ENCODE measurements at regions not wholly inside any gene's neighbourhood (a gene's known extent, or its start where the extent isn't known, plus 50 kb on each side); places are given as distances from the start of the nearest gene placed in this dataset.
"Not testable (repeated sequence)": the region's sequence is repeated elsewhere in the genome, so short reads cannot be mapped to it uniquely, and the experiment has no call there.

DNA sequence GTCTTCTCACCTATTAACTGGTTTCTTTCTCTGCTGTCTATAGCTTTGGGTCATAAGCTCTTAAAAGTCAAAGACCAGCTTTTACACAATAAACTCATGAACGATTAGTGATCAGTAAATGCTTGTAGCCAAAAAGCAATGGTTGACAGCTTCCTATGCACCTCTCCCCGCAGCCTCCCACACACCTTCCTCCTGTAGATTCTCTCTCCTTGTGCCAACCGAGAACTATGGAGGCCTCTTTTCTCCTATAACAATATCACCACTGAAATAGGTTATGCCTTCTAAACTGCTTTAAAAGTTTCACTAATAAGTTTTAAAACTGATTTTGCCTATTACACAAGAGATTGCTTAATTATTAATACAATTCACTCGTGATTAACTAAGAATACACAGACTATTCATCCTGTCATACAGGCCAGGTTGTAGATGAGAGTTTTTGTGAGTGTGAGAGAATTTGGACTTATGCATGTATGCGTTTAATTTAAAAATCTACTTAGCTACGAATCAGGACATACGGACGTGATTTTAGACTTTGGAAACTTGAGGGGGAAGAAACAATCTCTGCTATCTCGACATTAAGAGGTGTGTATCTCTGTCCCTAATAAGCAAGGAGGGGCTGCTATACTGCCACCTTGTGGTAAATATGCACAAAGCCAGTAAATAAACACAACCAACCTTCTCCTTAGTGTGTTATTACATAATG lies 229.1 kb upstream of the RBBP8 start:
- peak; percentile 66 for DNase-seq (ENCODE audit: low read depth)
- H3K9me3 ChIP-seq (ENCODE audit: control insufficient read depth, low read length), result no peaks in the 10 kb centered on the region
- H3K36me3 ChIP-seq (ENCODE audit: control insufficient read depth, insufficient read depth, low read length, severe bottlenecking), result no peaks in the 10 kb centered on the region

DNA sequence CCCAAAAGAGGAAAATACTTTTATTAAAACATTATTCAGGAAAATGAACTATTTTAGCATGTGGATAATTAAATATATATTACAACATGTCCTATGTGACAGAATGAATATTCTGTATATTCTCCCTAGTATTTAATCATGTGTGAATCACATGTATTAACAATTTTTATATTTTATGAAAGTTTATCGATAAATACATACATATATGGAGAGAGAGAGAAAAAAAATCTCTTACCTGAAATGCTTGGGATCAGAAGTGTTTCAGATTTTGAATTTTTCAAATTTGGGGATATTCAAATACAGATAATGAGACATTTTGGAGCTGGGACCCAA lies 228.6 kb upstream of the RBBP8 start:
- DNase-seq (ENCODE audit: low read depth), result no peak
- H3K27me3 ChIP-seq (replicated peaks; ENCODE audit: control insufficient read depth, insufficient read depth, low read length), result no peaks in the 10 kb centered on the region
- no peaks in the 10 kb centered on the region for H3K36me3 ChIP-seq (ENCODE audit: control insufficient read depth, insufficient read depth, low read length, severe bottlenecking)
- H3K9ac ChIP-seq (ENCODE audit: low read length), result no peak overlapping the region
- peaks cover 33% of the 10 kb centered on the region for H3K4me1 ChIP-seq (ENCODE audit: control insufficient read depth, insufficient read depth, low read length)
- no peak overlapping the region for H3K4me3 ChIP-seq (ENCODE audit: low read length)
- H3K9me3 ChIP-seq (ENCODE audit: control insufficient read depth, low read length), result no peaks in the 10 kb centered on the region

More for the DNA sequence above, 229.1 kb upstream of the RBBP8 start:
- no peaks in the 10 kb centered on the region for H3K27me3 ChIP-seq (replicated peaks; ENCODE audit: control insufficient read depth, insufficient read depth, low read length)
- H3K4me1 ChIP-seq (ENCODE audit: control insufficient read depth, insufficient read depth, low read length), result peaks cover 31% of the 10 kb centered on the region
- no peak overlapping the region for H3K4me3 ChIP-seq (ENCODE audit: low read length)
- no peak overlapping the region for H3K9ac ChIP-seq (ENCODE audit: low read length)

DNA sequence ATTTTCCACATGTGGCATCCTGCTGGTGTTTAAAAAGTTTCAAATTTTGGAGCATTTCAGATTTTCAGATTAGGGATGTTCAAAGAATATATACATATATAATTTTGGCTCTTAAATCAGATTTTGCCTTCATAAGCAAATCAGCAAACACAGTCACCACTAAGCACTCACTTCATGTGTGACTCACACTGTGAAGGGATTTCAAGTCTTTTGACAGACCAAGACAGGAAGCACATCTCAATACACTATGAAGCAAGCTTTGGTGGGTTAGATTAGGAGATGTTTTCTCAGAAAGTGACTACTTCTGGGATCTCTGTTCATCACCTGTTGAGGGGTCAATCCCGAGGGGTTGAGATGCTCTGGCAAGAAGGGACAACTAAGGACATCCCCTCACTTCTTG lies 227.8 kb upstream of the RBBP8 start:
- no peaks in the 10 kb centered on the region for H3K36me3 ChIP-seq (ENCODE audit: control insufficient read depth, insufficient read depth, low read length, severe bottlenecking)
- DNase-seq (ENCODE audit: low read depth), result peak; percentile 61
- H3K4me1 ChIP-seq (ENCODE audit: control insufficient read depth, insufficient read depth, low read length), result peaks cover 41% of the 10 kb centered on the region
- H3K4me3 ChIP-seq (ENCODE audit: low read length), result no peak overlapping the region
- H3K9me3 ChIP-seq (ENCODE audit: control insufficient read depth, low read length), result no peaks in the 10 kb centered on the region
- no peaks in the 10 kb centered on the region for H3K27me3 ChIP-seq (replicated peaks; ENCODE audit: control insufficient read depth, insufficient read depth, low read length)
- no peak overlapping the region for H3K9ac ChIP-seq (ENCODE audit: low read length)

DNA sequence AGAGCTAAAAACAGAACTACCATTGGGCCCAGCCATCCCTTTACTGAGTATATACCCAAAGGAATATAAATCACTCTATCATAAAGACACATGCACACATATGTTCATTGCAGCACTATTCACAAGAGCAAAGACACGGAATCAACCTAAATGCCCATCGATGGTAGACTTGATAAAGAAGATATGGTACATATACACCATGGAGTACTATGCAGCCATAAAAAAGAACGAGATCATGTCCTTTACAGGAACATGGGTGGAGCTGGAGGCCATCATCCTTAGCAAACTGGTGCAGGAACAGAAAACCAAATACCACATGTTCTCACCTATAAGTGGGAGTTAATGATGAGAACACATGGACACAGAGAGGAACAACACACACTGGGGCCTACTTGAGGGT lies 227.1 kb upstream of the RBBP8 start:
- peaks cover 48% of the 10 kb centered on the region for H3K4me1 ChIP-seq (ENCODE audit: control insufficient read depth, insufficient read depth, low read length)
- H3K9me3 ChIP-seq (ENCODE audit: control insufficient read depth, low read length); H3K36me3 ChIP-seq (ENCODE audit: control insufficient read depth, insufficient read depth, low read length, severe bottlenecking); DNase-seq (ENCODE audit: low read depth); H3K4me3 ChIP-seq (ENCODE audit: low read length); H3K9ac ChIP-seq (ENCODE audit: low read length); H3K27me3 ChIP-seq (replicated peaks; ENCODE audit: control insufficient read depth, insufficient read depth, low read length): not testable (repeated sequence)

DNA sequence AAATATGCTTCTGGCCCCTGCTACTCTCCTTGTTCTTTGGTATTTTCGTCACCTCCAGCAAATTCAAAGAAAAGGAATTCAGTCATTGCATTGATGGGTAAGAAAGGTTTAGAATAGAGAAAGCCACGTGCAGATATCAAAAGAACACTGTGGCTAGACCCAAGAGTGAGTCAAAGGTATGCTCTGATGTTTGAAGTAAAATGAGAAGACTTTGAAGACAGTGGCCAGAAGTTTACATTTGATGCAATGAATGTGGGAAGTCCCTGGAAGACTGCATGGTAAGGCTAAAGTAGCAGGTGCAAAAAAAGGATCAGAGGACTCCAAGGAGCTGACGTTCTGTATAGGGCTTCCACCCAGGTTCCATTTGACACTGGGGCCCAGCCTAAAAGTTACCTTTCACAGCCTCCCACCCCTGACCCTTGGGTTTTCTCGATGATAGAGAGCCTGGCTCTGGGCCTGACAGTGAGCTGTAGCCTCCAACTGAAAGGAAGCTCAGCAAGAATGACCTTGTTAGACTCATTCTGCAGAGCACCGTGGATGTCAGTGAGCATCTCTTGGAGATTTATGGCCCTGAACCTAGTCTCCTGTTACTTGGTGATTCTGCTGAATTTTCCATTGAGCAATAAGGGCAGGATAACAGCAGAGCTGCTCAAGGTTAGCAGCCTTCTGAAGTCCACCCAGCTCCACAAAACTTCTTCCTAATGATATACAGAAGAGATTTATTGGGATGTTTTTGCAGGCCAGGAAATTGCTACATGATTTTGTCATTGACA lies 223.7 kb upstream of the RBBP8 start:
- peaks cover 52% of the 10 kb centered on the region for H3K4me1 ChIP-seq (ENCODE audit: control insufficient read depth, insufficient read depth, low read length)
- DNase-seq (ENCODE audit: low read depth), result peak; percentile 22

DNA sequence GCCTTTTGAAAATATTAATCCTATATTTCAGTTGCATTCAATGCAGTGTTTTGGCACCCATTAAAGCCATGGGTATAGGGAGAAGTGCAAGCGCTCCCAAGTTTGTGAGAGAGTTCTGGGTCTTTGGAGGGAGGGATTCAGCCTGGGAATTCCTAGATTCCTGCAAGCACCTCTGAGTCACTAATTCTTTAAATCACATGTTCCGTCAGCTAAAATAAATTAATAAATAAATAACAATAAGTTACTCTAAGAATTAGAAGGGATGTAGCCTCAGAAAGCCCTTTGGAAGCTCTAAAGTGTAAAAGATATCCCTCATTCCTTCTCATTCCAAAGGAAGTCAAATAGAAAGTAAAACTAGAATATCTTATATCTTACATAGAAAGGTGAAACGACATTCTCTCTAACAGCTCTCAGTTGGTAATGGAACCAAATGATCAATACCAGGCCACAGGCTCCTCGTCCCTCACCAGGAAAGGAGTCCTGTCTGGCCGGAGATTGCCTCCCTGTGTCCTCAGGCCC lies 222.4 kb upstream of the RBBP8 start:
- peak overlapping the region; percentile 78 for H3K4me3 ChIP-seq (ENCODE audit: low read length)
- peaks cover 45% of the 10 kb centered on the region for H3K4me1 ChIP-seq (ENCODE audit: control insufficient read depth, insufficient read depth, low read length)
- H3K36me3 ChIP-seq (ENCODE audit: control insufficient read depth, insufficient read depth, low read length, severe bottlenecking), result no peaks in the 10 kb centered on the region
- no peaks in the 10 kb centered on the region for H3K27me3 ChIP-seq (replicated peaks; ENCODE audit: control insufficient read depth, insufficient read depth, low read length)
- DNase-seq (ENCODE audit: low read depth), result no peak
- H3K9ac ChIP-seq (ENCODE audit: low read length), result peak overlapping the region; percentile 76
- H3K9me3 ChIP-seq (ENCODE audit: control insufficient read depth, low read length), result no peaks in the 10 kb centered on the region

More for the DNA sequence above, 223.7 kb upstream of the RBBP8 start:
- Histone ChIP-seq H3K9ac (ENCODE audit: low read length) (no peak overlapping the region), H3K4me3 (ENCODE audit: low read length) (no peak overlapping the region), H3K36me3 (ENCODE audit: control insufficient read depth, insufficient read depth, low read length, severe bottlenecking) (no peaks in the 10 kb centered on the region), H3K27me3 (replicated peaks; ENCODE audit: control insufficient read depth, insufficient read depth, low read length) (no peaks in the 10 kb centered on the region), H3K9me3 (ENCODE audit: control insufficient read depth, low read length) (no peaks in the 10 kb centered on the region)

DNA sequence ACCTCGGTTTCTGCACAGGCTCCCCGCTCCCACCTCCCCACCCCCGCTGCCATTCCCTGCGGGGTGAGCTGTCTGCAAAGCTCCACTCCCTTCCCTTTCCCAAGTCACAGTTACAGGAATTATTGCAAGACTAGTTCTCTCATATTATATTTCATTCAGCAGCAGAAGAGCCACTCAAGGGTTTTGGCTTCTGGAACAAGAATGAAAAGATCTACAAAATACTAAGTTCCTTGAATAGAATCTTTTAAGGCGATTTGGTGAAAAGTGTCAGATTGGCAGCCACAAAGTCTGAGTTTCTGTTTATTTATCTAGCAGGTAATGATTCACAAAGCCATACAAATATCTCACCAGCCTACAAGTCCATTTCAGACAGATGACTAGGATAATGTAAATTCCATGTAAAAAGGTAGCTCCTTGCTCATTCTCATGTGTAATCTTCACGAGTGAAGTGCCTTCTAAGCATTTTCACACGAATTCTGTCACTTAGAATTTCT lies 221.9 kb upstream of the RBBP8 start:
- Histone ChIP-seq H3K4me1 (ENCODE audit: control insufficient read depth, insufficient read depth, low read length) (peaks cover 45% of the 10 kb centered on the region), H3K36me3 (ENCODE audit: control insufficient read depth, insufficient read depth, low read length, severe bottlenecking) (no peaks in the 10 kb centered on the region), H3K27me3 (replicated peaks; ENCODE audit: control insufficient read depth, insufficient read depth, low read length) (no peaks in the 10 kb centered on the region), H3K4me3 (ENCODE audit: low read length) (peak overlapping the region; percentile 78), H3K9ac (ENCODE audit: low read length) (peak overlapping the region; percentile 76), H3K9me3 (ENCODE audit: control insufficient read depth, low read length) (no peaks in the 10 kb centered on the region)
- peak; percentile 78 for DNase-seq (ENCODE audit: low read depth)

DNA sequence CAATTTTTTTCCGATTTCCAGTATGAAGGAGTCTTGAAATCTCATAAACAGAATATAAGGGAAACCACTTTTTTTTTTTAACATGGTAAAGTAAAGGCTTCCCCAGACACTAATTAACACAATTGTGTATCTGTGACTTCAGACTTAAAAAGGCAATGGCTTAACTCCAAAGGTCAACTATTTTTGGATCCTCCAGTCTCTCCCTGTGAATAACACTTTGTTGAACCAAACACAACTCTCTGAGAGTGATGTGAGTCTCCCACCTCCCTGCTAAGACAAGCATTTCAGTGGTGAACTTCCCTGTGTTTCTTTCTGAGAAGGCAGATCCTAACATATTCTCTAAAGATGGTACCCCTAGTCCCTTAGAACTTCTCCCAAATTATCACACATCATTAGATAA lies 219.6 kb upstream of the RBBP8 start:
- no peaks in the 10 kb centered on the region for H3K9me3 ChIP-seq (ENCODE audit: control insufficient read depth, low read length)
- no peaks in the 10 kb centered on the region for H3K27me3 ChIP-seq (replicated peaks; ENCODE audit: control insufficient read depth, insufficient read depth, low read length)
- H3K9ac ChIP-seq (ENCODE audit: low read length), result no peak overlapping the region
- peaks cover 45% of the 10 kb centered on the region for H3K4me1 ChIP-seq (ENCODE audit: control insufficient read depth, insufficient read depth, low read length)
- DNase-seq (ENCODE audit: low read depth), result no peak
- no peaks in the 10 kb centered on the region for H3K36me3 ChIP-seq (ENCODE audit: control insufficient read depth, insufficient read depth, low read length, severe bottlenecking)
- no peak overlapping the region for H3K4me3 ChIP-seq (ENCODE audit: low read length)

DNA sequence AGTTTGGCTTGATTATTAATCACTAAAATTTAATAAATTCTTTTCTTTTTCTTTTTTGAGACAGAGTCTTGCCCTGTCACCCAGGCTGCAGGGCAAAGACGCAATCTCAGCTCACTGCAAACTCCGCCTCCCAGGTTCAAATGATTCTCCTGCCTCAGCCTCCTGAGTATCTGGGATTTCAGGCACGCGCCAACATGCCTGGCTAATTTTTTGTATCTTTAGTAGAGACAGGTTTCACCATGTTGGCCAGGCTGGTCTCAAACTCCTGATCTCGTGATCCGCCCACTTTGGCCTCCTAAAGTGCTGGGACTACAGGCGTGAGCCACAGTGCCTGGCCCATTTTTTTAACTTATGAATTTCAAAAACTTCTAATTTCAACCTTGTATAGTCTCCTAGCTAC lies 215.6 kb upstream of the RBBP8 start:
- not testable (repeated sequence) for DNase-seq (ENCODE audit: low read depth)

DNA sequence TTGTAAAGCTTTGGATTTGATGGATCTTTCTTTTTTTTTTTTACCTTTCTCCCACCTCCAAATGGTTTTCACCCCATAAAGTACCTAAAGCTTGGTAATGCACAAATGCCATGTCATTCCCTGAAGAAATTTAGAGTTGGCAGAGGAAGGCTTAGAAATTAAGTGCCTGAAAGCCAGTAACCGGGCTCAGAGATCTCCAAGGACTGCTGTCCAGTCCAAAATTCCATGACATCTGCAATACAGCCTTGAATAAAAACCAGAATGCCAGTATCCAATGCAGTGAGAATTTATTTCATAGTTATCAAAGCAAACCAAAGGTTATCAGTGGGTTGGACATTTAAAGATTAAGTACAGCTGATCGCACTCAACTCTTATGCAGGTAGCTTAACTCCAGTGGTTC lies 209.9 kb upstream of the RBBP8 start:
- no peaks in the 10 kb centered on the region for H3K9me3 ChIP-seq (ENCODE audit: control insufficient read depth, low read length)
- H3K9ac ChIP-seq (ENCODE audit: low read length), result no peak overlapping the region
- H3K4me3 ChIP-seq (ENCODE audit: low read length), result no peak overlapping the region
- H3K27me3 ChIP-seq (replicated peaks; ENCODE audit: control insufficient read depth, insufficient read depth, low read length), result no peaks in the 10 kb centered on the region
- no peaks in the 10 kb centered on the region for H3K36me3 ChIP-seq (ENCODE audit: control insufficient read depth, insufficient read depth, low read length, severe bottlenecking)
- DNase-seq (ENCODE audit: low read depth), result no peak
- peaks cover 1% of the 10 kb centered on the region for H3K4me1 ChIP-seq (ENCODE audit: control insufficient read depth, insufficient read depth, low read length)

More for the DNA sequence above, 215.6 kb upstream of the RBBP8 start:
- not testable (repeated sequence) for H3K4me3 ChIP-seq (ENCODE audit: low read length); H3K9me3 ChIP-seq (ENCODE audit: control insufficient read depth, low read length); H3K36me3 ChIP-seq (ENCODE audit: control insufficient read depth, insufficient read depth, low read length, severe bottlenecking); H3K27me3 ChIP-seq (replicated peaks; ENCODE audit: control insufficient read depth, insufficient read depth, low read length); H3K9ac ChIP-seq (ENCODE audit: low read length)
- peaks cover 14% of the 10 kb centered on the region for H3K4me1 ChIP-seq (ENCODE audit: control insufficient read depth, insufficient read depth, low read length)

DNA sequence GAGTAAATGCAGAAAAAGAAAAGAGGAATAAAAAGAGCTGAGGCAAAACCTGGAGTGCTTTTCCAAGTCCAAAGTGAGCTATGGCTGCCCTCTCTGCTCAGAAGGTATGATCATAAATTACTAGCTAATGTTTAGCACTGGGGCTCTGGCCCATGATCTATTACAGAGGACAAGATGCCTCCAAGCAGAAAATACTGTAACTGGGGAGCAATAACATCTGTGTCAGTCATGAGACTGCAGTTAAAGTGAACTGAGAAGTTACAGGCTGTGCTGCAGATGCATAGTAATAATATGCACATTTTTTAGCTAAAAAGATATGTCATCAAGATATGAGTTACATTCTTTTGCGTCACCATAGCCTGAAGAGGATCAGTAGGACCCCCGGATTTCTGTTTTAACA lies 209.4 kb upstream of the RBBP8 start:
- Histone ChIP-seq H3K27me3 (replicated peaks; ENCODE audit: control insufficient read depth, insufficient read depth, low read length) (no peaks in the 10 kb centered on the region), H3K36me3 (ENCODE audit: control insufficient read depth, insufficient read depth, low read length, severe bottlenecking) (no peaks in the 10 kb centered on the region), H3K4me1 (ENCODE audit: control insufficient read depth, insufficient read depth, low read length) (peaks cover 6% of the 10 kb centered on the region), H3K9me3 (ENCODE audit: control insufficient read depth, low read length) (no peaks in the 10 kb centered on the region), H3K4me3 (ENCODE audit: low read length) (no peak overlapping the region), H3K9ac (ENCODE audit: low read length) (no peak overlapping the region)
- no peak for DNase-seq (ENCODE audit: low read depth)
